OCI-LY3 (cell line): ENCODE measurements at regions not wholly inside any gene's neighbourhood (a gene's known extent, or its start where the extent isn't known, plus 50 kb on each side); places are given as distances from the start of the nearest gene placed in this dataset.

Experiments
- EZH2phosphoT487 ChIP-seq: fragments of 200-600 bp; shearing (Covaris generic); IDR thresholded peaks from 2 replicates; pipeline ENCODE4 v1.6.1; 2018; ENCODE audit warnings: antibody characterized with exemption, mixed run types, low read depth
- TF ChIP-seq, protein P1 (sequence below): fragments of 200-600, 300-600 bp; sonication (generic); IDR thresholded peaks from 2 replicates; pipeline ENCODE4 v1.5.1; 2014; ENCODE audit warnings: antibody characterized with exemption, low read length, low read depth

DNA sequence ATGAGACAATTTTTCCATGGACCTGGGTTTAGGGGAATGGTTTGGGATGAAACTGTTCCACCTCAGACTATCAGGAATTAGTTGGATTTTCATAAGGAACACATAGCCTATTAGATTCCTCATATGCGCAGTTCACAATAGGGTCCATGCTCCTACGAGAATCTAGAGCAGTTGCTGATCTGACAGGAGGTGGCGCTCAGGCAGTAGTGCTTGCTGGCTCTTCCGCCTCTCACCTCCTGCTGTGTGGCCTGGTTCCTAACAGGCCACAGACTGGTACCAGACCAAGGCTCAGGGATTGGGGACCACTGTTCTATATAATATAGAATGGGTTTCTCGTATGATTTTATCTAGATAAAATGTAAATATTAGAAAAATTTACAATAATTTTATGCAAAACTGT is 338.7 kb downstream of the CPS1 start:
- TF ChIP-seq, protein P1, sequence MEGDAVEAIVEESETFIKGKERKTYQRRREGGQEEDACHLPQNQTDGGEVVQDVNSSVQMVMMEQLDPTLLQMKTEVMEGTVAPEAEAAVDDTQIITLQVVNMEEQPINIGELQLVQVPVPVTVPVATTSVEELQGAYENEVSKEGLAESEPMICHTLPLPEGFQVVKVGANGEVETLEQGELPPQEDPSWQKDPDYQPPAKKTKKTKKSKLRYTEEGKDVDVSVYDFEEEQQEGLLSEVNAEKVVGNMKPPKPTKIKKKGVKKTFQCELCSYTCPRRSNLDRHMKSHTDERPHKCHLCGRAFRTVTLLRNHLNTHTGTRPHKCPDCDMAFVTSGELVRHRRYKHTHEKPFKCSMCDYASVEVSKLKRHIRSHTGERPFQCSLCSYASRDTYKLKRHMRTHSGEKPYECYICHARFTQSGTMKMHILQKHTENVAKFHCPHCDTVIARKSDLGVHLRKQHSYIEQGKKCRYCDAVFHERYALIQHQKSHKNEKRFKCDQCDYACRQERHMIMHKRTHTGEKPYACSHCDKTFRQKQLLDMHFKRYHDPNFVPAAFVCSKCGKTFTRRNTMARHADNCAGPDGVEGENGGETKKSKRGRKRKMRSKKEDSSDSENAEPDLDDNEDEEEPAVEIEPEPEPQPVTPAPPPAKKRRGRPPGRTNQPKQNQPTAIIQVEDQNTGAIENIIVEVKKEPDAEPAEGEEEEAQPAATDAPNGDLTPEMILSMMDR, result no peak
- TF ChIP-seq EZH2phosphoT487, result no peak
